G401.6 (cell line): ENCODE measurements at regions not wholly inside any gene's neighbourhood (a gene's known extent, or its start where the extent isn't known, plus 50 kb on each side); places are given as distances from the start of the nearest gene placed in this dataset.

Experiments
- FAIRE-seq: peaks from 2 replicates; lab custom pipeline; 2012; peaks lifted over from hg19 to GRCh38; lab: Jason Lieb, UNC

- FAIRE-seq, result no peak
Measured at GRCh38 chr7:97635622-97636021, 96.3 kb upstream of the TAC1 start.

- FAIRE-seq, result no peak
Measured at GRCh38 chr7:97639036-97639435, 92.8 kb upstream of the TAC1 start.

GRCh38 chr7:97659363-97660045, 72.4 kb upstream of the TAC1 start:
- FAIRE-seq, result no peak

GRCh38 chr7:97667359-97667758, 64.5 kb upstream of the TAC1 start:
- FAIRE-seq, result no peak

GRCh38 chr7:97671571-97671970, 60.3 kb upstream of the TAC1 start:
- no peak for FAIRE-seq

GRCh38 chr7:97680622-97681021, 51.3 kb upstream of the TAC1 start:
- no peak for FAIRE-seq
